HG02938 (cell line): ENCODE measurements at regions not wholly inside any gene's neighbourhood (a gene's known extent, or its start where the extent isn't known, plus 50 kb on each side); places are given as distances from the start of the nearest gene placed in this dataset.

ENCODE experiments used
- ATAC-seq: cut with Tn5 transposase; IDR thresholded peaks from one replicate; pipeline ENCODE4 v1.9.1; 2021; ENCODE audit warnings: mild to moderate bottlenecking, moderate library complexity; ENCODE audit not compliant: unreplicated experiment

GRCh38 chr10:4456279-4456678 is 369.7 kb upstream of the AKR1E2 start:
- no peak for ATAC-seq

DNA sequence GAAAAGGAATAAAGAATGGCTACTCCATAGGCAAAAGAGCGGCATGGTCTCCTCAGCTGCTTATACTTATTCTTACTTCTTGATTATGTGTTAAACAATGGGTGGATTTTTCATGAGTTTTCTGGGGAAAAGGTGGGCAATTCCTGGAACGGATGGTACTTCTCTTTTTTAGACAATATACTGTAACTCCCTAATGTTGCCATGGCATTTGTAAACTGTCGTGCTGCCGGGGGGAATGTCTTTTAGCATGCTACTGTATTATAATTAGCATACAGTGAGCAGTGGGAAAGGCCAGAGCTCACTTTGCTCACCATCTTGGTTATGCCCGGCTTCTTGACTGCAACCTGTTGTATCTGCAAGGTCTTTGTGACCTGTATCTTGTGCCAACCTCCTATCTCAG is 372.1 kb upstream of the AKR1E2 start:
- ATAC-seq, result no peak

DNA sequence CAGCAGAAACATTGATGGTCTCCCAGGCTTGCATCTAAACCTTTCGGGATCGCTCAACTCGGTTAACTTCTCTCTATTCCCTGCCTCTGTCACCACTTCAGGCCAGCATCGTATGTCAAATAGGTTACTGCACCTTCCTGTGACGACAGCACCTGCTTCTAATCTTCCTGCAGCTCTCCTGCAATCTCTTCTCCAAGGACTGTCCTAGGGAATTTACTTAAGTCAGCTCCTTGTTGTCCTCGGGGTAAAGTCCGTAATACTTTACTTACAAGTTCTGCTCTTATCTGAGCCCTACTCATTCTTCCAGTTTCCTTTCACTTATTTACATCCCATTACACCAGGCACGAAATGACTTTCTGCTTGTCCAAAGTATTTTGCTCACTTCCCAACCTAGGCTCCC is 372.7 kb upstream of the AKR1E2 start:
- no peak for ATAC-seq

- ATAC-seq, result no peak
Measured at GRCh38 chr10:4450981-4451908, 374.8 kb upstream of the AKR1E2 start.

- ATAC-seq, result no peak
Measured at GRCh38 chr10:4450169-4450568, 375.8 kb upstream of the AKR1E2 start.

GRCh38 chr10:4448030-4448429 is 378.0 kb upstream of the AKR1E2 start:
- no peak for ATAC-seq

- ATAC-seq, result no peak
Measured at GRCh38 chr10:4443419-4443818, 382.6 kb upstream of the AKR1E2 start.

DNA sequence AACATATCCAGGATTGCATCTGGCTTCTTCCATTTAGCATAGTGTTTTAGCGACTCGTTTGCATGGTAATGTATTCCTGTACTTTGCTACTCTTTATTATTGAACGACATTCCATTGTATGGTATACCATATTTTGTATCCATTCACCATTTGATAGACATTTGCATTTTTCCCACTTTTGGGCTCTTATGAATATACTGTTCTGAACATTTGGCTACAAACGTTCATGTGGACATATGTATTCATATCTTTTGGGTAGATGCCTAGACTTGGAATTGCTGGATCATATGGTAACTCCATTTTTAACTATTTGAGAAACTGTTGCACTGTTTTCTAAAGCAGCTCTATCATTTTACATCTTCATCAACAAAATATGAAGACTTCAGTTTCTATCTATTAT is 383.7 kb upstream of the AKR1E2 start:
- no peak for ATAC-seq

- ATAC-seq, result no peak
Measured at GRCh38 chr10:4440260-4440659, 385.7 kb upstream of the AKR1E2 start.

DNA sequence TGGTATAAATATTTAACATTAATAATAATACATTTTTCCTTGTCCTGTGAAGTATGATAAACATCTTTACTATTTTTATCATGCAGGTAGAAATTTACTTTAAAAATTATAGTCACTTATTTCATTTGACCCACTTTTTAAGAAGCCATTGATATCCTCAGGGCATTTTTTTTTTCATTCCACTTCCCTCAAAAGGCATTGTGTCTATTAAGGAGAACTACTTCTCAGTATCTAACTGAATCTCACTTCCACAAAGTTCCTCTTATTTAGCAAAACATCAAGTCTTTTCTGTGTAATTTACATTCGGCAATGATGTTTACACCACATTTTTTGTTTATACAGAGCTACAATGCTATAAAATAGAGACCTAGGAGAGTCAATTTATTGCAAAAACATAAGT is 388.2 kb upstream of the AKR1E2 start:
- ATAC-seq, result no peak

- ATAC-seq, result no peak
Measured at GRCh38 chr10:4437061-4437460, 388.9 kb upstream of the AKR1E2 start.

- no peak for ATAC-seq
Measured at GRCh38 chr10:4436103-4436502, 389.9 kb upstream of the AKR1E2 start.

GRCh38 chr10:4434516-4435071 is 391.4 kb upstream of the AKR1E2 start:
- ATAC-seq, result no peak

GRCh38 chr10:4434105-4434504 is 391.9 kb upstream of the AKR1E2 start:
- no peak for ATAC-seq

DNA sequence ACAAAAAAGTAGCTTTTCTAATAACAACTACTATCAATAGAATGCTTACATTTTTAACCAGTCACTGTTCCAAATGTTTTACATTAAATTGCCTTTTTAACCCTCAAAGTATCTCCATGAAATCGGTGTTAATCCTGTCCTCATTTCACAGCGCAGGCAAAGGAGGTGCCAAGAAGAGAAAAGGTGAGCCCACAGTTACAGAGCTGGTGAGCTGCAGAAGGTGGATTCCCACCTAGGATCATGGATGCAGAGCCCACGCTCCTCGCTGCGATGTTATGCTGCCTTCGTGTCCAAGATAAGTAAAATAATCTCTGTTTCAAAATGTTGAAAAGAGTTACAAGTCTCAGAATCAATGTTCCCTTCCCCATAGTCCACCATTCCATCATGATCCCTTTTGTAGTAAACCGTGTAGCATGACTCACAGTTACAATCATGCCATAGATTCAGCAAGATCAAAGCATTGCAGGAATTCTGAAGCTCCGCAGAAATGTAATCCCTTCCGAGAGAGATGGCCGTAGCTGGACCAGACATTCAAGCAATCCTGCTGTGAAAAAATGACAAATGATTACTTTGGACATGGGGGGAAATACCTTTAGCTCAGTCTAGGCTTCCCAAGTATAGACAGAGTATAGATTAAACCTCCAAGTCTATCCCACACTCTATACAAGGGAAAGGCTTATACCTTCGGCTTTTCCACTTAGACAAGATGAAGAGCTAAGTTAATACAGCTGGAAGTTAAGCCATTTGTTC is 394.7 kb upstream of the AKR1E2 start:
- ATAC-seq, result no peak

DNA sequence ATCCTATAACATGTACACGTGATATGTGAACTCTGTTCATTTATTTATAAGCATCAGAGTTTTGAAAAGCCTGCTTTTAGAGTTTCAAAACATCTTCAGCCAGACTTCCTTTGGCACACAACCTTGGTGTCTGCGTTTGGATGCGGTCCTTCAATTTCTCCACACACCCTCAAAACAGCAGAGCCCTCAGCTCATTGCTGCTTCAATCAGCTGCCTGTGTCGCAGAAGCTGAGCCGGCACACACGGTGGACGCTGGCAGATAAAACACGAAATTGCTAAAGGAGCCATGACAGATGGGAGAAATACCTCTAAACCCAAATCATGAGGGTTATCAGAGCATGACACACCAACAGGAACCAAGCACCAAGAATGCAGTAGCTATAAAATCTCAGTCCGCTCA is 396.4 kb upstream of the AKR1E2 start:
- ATAC-seq, result no peak

- ATAC-seq, result no peak
Measured at GRCh38 chr10:4427532-4427931, 398.5 kb upstream of the AKR1E2 start.

DNA sequence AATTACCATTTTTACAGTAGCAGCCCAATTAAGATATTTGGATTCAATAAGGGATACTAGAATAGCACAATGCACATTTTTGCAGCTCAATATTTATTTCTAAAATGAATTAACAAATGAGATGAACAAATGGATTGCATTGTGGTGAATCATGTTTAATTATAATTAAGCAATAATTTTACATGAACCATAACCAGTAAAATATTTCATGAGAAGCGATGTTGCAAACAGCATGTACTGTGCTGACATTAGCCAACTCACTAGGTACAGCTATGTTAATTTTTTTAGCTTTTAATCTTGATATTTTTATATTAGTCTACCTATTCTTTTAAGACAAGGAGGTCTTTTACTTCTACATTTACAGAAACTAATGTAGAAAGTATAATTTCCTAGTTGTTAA is 399.1 kb upstream of the AKR1E2 start:
- no peak for ATAC-seq

DNA sequence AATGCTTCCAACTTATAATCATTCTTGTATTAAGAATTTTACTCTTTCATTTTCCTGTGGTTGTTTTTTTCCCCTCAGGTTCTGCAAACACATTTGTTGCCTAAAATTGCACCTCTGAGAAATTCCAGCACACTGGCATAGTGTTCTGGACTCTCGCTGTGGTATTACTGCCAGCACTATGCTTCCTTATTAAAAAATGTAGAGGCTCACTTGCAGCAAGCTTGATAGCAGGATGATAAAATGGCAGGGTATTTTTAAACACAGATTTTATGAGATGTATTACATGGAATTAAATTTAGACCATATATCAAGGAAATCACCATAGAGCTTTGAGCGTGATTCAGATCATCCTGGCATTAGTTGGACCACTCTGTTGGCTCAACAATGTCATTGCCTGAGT is 416.7 kb upstream of the AKR1E2 start:
- ATAC-seq, result no peak

GRCh38 chr10:4407783-4408182 is 418.2 kb upstream of the AKR1E2 start:
- no peak for ATAC-seq

GRCh38 chr10:4405828-4406227 is 420.2 kb upstream of the AKR1E2 start:
- ATAC-seq, result no peak
